ENCODE measurements at regions not wholly inside any gene's neighbourhood (a gene's known extent, or its start where the extent isn't known, plus 50 kb on each side); places are given as distances from the start of the nearest gene placed in this dataset.

DNA sequence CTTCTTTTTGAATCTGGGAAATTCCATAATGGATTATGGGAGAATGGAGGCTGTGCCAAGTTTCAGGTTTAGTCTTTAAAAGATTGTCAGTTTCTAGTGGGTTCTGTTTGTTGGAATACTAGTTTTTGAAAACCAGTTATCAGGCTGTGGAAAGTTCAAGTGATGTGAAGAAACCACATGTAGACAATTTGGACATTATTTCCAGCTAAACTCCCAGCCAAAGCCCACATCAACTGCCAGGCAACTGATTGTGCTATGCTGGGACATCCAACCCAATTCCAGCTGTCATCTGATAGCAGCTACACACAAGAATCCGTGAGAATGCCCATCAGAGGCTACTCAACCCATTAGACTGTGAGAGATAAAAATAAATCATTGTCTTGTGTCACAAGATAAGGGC lies 546.1 kb upstream of the ADAMTS5 start:
- no peak for DNase-seq (ENCODE audit: low spot score)

DNA sequence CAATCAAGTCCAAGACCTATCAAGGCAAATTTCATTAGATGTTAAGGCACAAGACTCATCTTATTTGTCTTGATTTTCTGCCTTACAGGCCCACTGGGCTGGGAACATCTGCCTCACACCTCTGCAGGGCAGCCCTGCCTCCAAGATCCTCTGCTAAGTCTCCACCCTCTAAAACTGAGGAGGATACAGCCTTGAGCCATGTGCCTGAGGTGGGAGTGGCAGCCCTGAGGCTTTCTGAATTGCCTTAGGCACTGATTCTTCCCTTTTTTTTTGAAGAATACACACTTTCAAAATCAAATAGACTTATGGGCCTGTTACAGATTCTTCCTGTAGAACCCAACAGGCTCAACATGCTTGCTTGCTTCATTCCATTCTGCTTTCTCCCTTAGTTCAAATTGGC lies 544.3 kb upstream of the ADAMTS5 start:
- no peak for DNase-seq (ENCODE audit: low spot score)

DNA sequence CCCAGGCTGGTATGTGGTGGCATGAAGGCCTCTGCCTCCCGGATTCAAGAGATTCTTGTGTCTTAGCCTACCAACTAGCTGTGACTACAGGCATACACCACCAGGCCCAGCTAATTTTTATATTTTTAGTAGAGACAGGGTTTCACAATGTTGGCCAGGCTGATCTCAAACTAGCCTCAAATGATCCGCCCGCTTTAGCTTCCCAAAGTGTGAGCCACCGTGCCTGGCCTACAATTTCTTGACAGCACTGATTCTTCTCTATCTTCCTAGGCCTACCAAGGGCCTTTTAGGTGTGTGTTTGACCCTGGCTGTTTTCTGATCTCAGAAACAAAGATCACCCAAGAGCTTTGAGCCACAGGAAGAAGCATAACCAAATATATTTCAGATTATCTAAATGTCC lies 540.8 kb upstream of the ADAMTS5 start:
- DNase-seq (ENCODE audit: low spot score) = no peak

DNA sequence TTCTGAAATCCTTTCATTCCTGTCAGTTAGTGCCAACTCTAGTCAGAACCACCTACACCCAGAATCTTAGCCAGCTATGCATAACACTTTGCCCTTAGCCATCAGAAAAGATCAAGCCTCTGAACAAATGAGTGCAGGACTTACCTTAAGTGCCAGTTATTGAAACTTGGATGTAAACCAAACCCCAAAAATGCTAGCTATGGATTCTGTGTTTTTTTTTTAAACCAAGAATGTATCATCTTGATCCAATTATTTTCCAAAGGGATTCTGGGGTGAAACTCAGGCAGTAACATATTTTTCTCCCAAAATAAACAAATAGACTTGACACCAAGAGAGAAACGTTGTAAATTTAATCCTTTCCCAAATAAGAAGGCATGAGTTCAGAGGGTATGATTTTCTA lies 538.6 kb upstream of the ADAMTS5 start:
- DNase-seq (ENCODE audit: low spot score) = no peak

DNA sequence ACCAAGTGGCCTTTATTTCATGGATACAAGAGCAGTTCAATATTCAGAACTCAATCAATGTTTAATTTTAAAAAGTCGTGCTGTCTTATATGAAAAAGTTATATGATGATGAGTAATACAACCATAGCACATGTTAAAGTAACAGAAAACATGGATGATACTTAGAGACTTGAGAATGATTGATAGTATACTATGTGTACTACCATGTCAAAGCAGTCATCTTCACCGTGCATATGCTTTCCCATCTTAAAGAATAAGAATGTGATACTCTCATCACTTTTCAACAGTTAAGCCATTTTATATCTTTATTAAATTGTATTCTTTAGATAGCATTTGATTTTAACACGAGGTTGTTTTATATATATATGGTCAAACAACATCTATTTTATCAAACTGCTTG lies 535.9 kb upstream of the ADAMTS5 start:
- DNase-seq (ENCODE audit: low spot score) = no peak

DNA sequence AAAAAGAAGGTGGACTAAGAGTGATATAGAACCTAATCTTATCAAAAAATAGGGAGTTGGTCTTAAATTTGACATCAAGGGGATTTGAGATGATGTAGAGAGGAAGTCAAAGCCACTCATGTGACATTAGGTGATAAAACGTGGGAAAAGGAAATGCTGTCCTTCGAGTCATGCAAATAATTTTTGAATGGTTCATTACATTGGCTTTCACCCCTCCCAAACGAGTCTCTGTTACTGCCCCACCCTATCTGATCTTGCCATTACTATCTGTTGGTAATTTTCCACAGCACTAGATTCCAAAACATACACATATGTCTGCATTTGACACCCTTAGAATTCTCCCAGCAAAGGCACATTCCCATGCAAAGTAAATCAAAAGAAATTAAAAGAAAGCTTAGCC lies 531.1 kb upstream of the ADAMTS5 start:
- no peak for DNase-seq (ENCODE audit: low spot score)

DNA sequence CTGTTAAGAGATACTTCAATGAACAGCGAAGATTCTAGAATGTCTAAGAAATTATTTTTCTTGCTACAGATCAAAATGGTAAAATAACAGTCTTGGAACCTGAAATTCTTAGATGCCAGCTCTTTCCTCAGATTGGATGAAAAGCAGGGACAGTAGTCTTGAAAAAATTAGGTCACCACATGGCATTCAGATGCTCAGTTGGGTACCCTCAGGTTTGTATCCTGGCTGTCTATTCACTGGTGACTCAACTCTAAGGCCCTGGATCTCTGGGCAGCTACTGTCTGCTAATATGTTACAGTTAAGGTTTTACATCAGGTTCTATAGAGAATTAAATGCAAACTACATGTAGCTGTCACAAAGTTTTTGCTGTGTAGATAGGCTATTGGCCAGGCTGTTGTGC lies 528.9 kb upstream of the ADAMTS5 start:
- no peak for DNase-seq (ENCODE audit: low spot score)

DNA sequence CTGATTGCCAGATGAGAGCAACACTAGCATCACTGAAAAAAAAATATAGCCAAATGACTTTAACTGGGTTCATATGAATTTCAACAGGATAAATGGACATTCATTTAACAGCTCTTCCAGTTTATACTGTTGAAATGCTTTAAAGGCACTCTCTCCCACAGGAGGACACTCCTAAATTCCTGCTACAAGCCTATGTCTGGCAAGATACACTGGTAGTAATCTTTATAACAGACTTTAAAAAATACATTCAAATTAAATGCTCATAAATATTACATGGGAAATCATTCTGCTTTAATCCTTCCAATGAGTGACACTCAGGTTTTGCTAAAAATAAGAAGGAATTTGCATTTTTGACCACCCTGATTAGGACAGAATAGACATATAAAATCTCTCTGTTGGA lies 526.7 kb upstream of the ADAMTS5 start:
- DNase-seq (ENCODE audit: low spot score) = no peak

DNA sequence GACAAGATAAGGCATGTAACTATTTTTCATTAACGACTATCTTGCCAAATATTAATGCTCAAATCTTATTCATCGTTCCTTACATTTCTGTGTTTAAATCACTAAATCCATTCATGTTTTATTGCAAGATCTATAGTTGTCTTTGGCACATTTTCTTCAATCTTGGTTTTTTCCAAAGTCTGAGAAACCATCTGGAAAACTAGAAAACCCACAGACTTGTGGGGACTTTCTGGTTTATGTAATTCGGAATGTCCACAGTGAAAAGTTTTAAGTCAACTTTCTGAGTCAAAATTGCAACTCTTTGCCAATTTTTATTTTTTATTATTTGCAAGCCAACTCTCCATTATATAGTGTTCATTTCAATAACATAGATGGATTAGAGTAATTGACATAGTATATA lies 520.8 kb upstream of the ADAMTS5 start:
- DNase-seq (ENCODE audit: low spot score) = no peak

DNA sequence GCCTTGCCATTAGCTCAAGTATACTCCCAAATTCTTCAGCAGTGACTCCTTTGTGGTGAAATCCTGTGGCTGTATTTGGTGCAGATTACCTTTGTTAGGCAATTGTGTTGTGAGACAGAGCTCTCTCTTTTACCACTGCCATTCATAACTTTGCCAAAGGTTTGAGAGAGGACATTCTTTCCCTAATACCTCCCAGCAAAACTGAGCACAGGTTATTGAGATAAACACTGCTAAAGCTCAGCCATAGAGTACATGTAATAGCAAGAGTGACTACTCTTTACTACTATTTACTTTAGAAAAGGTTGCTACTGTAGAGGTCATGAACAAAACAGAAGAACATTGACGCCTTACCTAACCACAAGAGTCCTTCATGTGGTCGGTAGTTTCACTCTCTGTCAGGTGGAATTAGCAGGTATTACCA lies 514.0 kb upstream of the ADAMTS5 start:
- no peak for DNase-seq (ENCODE audit: low spot score)

DNA sequence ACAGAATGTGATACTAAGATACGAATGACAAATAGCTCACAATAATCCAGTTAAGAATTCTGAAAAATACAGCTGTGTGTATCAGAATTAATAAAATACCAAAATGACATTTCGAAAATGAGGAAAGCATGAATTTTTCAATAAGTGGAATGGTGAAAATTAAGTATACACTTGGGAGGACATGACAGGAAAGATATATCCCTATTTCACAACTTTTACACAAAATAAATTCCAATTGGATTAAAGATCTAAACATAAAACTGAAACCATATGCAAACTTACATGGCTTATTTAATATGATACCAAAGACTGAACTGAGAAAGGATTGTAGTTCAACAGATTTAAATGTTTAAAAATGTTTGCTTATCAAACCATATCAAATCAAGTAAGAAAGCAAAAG lies 510.4 kb upstream of the ADAMTS5 start:
- no peak for DNase-seq (ENCODE audit: low spot score)

DNA sequence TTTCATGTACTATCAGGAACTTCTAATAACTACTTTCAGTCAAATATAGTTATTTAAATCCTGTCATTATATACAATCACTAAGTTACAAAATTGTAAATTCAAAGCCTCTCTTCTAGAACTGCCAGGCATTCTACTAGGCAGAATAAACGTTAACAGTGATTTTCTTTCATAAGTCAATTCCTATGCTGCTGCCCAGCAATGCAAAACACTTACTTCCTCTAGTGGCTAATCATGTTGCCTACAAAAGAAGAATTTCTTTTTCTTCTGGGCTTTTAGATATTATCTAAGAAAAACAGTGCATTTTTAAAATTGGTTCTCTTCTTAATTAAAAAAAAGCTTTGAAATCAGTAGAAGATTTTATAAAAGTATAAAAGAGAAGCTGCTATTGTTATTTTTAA lies 509.8 kb upstream of the ADAMTS5 start:
- DNase-seq (ENCODE audit: low spot score) = no peak

DNA sequence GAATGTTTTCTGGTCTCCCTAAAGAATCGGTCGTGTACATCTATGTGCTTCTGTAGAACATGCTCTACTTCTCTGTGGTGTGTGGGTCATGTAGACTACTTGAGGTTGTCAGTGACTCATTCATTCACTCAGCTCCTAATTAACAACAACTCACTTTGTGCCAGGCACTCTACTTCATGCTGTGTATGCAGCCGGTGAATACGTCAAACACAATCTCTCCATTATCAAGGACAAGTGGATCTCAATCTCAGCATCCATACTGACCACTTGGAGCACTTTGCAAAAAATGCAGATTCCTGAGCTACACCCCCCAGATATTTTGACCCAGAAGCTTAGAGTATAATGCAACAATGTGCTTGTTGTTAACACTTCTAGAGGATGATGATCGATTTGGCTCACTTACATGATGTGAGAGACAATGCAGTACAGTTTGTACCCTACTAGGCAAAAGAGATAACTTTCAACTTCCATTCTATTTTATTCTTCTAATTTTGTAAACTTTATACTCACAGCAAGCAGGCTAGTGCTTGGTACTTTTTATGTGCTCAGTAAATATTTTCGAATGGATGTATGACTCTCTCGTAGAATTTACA lies 508.6 kb upstream of the ADAMTS5 start:
- DNase-seq (ENCODE audit: low spot score) = no peak

DNA sequence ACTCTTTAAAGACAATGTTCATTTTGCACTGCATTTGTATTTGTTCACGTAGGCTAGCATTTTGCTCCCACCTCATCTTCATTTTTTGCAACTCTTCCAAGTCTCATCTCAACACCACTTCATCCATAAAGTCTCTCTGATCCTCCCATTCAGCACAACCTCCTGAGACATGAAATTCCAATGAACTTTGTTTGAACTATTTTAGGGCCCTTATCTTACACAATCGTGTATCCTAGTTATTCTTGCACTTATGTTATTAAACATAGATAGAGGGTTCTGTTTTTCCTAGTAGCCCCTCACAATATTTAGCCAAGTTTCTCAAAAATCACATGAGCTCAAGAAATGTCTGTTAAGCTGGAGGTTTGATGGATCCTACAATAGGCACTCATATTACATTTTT lies 500.5 kb upstream of the ADAMTS5 start:
- DNase-seq (ENCODE audit: low spot score) = no peak

DNA sequence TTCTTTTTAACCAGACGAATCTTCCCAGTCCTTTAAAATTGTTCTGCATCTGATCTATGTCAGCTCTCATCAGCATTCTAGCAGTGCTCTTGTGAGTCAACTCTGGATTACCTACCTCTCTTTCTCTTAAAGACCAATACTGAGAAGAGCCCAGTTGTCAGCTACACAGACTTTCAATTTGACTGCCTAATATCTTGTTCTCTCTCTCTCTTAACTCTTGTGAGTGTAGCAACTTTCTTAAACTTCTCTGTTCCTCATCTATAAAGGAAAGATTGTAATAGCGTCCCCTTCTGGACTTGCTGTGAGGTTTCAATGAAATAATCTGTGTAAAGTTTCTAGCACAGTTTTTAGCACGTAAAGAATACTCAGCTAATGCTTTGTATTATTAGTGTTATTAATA lies 499.3 kb upstream of the ADAMTS5 start:
- DNase-seq (ENCODE audit: low spot score) = no peak

DNA sequence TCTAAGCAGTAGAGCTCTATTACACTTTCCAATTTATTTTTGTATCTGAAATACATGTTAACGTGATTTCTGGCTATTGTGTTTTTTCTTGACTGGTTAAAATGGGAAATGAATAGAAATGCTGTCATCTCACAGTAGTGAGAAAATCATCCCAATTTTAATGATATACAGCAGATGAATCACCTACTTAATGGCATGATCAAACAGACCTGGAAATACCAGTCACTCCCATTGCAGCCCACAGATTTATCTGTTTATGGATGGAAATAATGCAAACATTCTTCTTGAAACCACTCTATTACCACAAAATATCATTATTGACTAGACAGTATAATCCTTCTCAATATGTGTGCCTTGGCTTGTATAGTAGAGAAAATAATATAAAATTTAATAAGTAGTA lies 497.8 kb upstream of the ADAMTS5 start:
- no peak for DNase-seq (ENCODE audit: low spot score)

DNA sequence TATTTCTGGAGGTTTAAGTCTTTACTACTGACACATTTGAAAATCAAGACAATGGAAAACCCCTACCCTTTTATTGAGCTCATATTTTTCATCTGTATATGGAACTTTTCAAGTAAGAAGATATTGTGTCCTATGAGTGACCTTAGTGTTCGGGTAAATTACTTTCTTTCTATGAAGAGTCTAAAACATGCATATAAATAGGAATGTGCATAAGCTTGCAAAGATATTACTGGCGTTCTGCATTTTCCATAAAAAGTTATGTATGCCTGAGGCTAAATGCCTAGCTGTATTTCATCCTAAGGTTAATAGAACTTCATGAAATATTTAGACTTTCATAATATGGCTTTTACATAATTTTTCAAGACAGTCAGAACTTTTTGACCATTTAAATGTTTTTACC lies 495.8 kb upstream of the ADAMTS5 start:
- no peak for DNase-seq (ENCODE audit: low spot score)

DNA sequence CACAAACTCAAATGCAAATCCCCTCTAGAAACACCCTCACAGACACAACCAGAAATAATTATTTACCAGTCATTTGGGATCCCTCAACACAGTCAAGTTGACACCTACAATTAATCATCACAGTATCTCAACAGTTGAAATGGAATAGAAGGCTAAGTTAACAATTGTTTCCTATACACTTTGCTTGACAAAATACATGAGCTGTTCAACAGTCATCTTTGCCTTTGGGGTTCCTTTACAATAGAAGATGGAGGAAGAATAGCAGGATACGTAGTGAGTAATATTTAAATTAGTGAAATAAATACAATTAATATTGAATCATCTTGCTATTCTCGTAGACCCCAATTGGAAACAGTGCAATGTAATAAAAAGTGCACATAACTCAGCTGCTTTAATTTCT lies 487.3 kb upstream of the ADAMTS5 start:
- DNase-seq (ENCODE audit: low spot score) = no peak

DNA sequence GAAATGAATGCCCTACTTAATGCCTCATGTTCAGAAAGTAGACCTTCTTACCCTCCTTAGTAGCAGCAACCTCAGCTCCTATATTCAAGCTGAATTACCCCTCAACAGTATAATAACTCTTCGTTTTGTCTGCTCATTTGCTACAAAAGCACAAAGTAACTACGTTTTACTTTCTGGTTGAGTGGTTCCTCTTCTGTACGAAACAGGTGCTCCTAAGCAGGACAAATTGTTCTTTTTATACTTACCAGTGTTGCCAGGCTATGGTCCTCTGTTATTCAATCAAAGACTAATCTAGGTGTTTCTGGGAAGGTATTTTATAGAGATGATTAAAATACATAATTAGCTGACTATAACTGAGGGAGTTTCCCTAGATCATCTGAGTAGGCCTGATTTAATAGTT lies 484.2 kb upstream of the ADAMTS5 start:
- no peak for DNase-seq (ENCODE audit: low spot score)

DNA sequence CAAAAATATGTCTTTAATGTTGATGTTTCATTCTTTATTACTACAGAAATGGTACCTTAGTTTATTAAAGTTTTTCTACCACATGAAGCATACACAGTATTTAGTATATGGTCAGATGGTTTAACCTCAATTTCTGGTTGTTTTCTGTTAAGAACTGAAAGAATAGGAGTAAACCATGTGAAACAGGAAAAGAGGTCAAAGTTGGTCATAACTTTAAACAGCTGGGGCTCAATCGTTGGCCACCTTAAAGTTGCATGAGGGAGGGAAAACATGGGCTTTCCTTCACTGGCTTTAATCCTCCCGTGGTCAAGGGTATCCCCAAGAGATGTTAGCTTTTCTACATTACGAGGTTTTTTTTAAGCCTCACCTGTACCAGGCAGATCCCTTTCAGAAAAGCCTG lies 483.3 kb upstream of the ADAMTS5 start:
- no peak for DNase-seq (ENCODE audit: low spot score)

DNA sequence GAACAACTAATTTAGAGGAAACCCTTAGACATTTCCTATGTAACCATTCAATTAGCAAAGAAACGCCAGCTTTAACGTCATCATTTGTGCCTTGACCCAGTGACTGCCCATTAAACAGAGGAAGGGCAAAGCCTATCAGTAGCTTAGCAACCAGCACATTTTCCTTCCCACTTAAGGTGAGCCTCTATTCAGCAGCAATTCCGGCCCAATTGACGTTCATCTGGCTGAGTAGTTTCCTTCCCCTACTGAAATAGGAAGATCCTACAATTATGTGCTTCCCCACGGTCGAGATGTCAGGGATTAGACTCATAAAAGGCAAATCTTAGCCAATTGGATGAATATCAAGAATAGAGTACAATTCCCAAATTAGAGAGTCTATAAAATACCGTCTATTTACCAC lies 482.1 kb upstream of the ADAMTS5 start:
- DNase-seq (ENCODE audit: low spot score) = no peak

DNA sequence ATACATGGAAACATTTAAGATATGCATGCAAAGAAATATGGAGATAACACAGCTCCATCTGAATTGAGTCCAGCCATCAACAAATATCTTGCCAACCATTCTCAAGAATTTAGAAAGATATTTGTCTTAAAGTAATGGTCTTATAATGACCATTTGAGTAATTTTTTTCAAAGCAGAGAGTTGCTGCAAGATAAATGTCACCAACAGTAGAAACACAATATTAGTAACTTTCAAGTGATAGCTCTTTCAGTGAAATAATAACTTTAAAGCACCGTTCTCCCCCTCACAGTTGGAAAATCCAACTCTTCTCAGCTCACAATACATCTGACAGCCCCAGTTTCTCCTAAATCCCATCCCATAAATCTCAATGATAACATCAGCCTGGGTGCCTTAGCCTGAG lies 481.0 kb upstream of the ADAMTS5 start:
- no peak for DNase-seq (ENCODE audit: low spot score)

DNA sequence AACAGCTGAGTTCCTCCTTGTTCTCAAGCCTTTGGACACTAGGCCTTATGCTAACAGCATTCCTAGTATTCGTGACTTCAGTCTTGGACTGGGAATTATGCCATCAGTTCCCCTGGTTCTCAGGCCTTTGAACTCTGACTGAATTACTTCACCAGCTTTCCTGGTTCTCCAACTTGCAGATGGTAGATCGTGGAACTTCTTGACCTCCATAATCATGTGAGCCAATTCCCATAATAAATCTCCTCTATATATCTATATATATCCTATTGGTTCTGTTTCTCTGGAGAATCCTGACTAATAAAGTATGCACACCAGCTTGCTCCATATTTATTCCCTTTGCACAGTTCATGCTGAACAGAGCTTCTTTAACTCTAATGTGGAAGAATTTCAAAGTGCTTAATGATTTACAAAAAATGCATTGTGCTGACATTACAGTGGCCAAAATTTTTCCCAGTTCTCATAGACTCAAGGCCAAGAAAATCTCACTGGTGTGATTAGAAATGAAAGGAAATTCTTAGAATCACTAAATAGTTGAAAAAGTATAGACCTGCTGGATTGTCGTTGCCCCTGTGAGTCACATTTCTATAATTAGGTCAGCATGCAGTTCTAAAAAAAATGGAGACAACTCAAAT lies 462.9 kb upstream of the ADAMTS5 start:
- DNase-seq (ENCODE audit: low spot score) = no peak

DNA sequence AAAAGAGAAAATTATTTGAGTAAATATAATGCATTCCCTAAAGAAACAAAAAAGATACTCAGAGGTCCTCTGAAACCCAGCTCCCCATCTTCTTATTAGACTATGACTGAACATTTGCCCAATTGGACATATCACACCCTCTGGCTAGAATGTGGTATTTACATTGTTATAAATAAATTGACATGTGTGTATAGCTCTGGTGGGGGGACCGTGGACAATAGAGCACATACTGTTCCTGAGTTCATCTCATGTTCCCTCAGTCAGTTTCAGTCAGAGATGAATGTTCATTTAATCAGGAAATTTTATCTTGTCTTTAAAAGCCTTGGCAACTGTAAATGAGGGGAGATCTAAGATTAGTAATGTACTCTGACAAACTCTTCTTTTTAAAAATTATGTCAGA lies 459.3 kb upstream of the ADAMTS5 start:
- DNase-seq (ENCODE audit: low spot score) = no peak

DNA sequence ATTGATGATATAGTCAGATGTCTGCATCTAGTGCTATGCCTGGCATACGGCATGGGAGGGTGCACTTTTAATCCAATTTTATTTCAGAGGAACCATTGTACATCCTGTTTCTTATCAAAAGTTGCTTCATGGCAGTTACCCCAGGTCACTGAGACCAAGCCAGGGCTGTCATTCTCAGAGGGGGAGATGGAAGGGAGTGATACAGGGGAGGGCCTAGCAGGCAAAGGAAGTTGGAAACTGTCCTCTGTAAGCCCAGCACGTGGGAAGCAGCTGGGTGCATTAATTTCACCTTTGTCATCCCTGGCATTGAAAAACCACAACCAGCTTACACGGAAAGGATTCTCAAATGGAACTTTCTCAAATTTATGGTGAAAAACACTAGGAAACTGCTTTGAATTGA lies 458.7 kb upstream of the ADAMTS5 start:
- no peak for DNase-seq (ENCODE audit: low spot score)
